ENCODE measurements at regions not wholly inside any gene's neighbourhood (a gene's known extent, or its start where the extent isn't known, plus 50 kb on each side); places are given as distances from the start of the nearest gene placed in this dataset.

DNA sequence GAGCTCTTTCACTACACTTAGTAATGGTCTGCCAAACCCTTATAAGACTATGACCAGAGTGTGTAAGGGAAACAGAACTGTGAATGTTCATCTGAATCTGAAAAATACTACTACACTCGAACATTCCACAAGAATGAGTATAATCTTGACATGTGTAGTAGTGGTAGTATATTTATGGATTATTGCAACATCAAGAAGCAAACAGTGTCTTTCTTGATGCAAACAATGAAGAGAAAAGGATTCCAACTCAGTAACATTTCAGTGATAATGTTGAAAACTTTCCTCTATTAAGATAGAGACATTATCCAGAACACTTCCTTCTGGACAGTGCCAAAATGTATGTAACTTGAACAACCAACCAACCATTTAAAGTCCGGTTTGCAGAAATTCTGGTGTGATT is 394.7 kb upstream of the CPEB2 start:
- H3K4me1 Mint-ChIP-seq (ENCODE audit: low read depth in 2 of 2): no peaks in the 10 kb centered on the region
- no peaks in the 10 kb centered on the region for H3K36me3 Mint-ChIP-seq
- H3K9me3 Mint-ChIP-seq: peaks cover 3% of the 10 kb centered on the region
- no peak for DNase-seq (ENCODE audit: low spot score)
- H3K27ac Mint-ChIP-seq: no peak overlapping the region
- no peaks in the 10 kb centered on the region for H3K27me3 Mint-ChIP-seq
- no peak for ATAC-seq
- H3K4me3 Mint-ChIP-seq: no peak overlapping the region

DNA sequence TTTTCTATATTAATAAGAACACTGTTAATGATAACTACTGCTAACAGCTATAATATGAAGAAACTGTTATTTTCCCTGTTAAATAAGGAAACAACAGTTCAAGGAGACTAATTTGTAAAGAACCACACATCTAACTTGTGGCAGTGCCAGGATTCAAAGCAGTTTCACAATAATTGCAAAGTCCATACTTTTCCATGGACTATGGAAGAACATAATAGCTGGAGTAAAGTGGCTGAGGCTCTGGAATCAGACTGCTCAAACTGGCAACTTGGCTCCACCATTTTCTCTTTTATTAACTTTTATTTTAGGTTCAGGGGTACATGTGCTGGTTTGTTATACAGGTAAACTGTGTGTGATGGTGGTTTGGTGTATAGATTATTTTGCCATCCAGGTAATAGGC is 393.7 kb upstream of the CPEB2 start:
- ATAC-seq (no peak), DNase-seq (ENCODE audit: low spot score) (no peak)
- no peak overlapping the region for H3K4me3 Mint-ChIP-seq
- no peak overlapping the region for H3K27ac Mint-ChIP-seq
- H3K9me3 Mint-ChIP-seq: peaks cover 4% of the 10 kb centered on the region
- no peaks in the 10 kb centered on the region for H3K36me3 Mint-ChIP-seq
- H3K27me3 Mint-ChIP-seq: no peaks in the 10 kb centered on the region
- no peaks in the 10 kb centered on the region for H3K4me1 Mint-ChIP-seq (ENCODE audit: low read depth in 2 of 2)

DNA sequence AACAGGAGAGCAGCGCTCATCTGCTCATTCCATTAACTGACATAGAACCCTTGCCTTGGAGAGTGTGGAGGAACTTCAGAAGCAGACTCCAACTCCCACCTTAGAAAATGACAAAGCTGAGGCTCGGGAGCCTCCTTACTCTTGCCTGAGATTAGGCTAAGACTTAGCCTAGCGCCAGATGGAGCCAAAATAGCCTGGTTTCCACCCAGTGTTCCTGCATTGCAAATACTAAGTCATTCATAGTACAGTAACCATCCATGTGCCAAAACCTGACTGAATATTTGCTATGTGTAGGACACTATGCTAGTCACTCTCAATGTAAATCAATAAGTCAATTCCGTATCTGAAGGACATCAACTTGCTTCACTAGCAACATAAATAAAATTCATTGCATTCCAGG is 387.4 kb upstream of the CPEB2 start:
- peaks cover 8% of the 10 kb centered on the region for H3K9me3 Mint-ChIP-seq
- no peaks in the 10 kb centered on the region for H3K27me3 Mint-ChIP-seq
- no peak overlapping the region for H3K4me3 Mint-ChIP-seq
- ATAC-seq: no peak
- no peaks in the 10 kb centered on the region for H3K4me1 Mint-ChIP-seq (ENCODE audit: low read depth in 2 of 2)
- H3K36me3 Mint-ChIP-seq: no peaks in the 10 kb centered on the region
- DNase-seq (ENCODE audit: low spot score): no peak
- no peak overlapping the region for H3K27ac Mint-ChIP-seq

DNA sequence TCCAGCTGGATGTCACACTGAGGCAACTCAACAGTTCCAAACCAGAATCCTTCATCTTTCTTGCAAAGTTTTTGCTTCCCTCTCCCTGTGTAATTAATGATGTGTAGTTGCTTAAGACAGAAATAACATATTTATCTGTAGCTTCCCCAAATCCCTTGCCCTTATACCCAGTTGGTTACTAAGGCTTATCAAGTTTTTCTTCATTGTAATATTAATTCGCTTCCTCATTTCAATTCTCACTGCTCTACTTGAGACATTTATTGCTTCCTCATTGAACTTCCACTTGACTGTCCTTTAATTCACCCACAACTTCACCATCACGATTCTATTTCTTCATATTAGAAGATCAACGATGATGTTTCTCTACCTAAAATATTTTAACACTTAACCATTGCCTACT is 386.6 kb upstream of the CPEB2 start:
- H3K27me3 Mint-ChIP-seq: no peaks in the 10 kb centered on the region
- ATAC-seq (no peak), DNase-seq (ENCODE audit: low spot score) (no peak)
- H3K27ac Mint-ChIP-seq: no peak overlapping the region
- no peak overlapping the region for H3K4me3 Mint-ChIP-seq
- H3K36me3 Mint-ChIP-seq: no peaks in the 10 kb centered on the region
- H3K9me3 Mint-ChIP-seq: peaks cover 8% of the 10 kb centered on the region
- no peaks in the 10 kb centered on the region for H3K4me1 Mint-ChIP-seq (ENCODE audit: low read depth in 2 of 2)

DNA sequence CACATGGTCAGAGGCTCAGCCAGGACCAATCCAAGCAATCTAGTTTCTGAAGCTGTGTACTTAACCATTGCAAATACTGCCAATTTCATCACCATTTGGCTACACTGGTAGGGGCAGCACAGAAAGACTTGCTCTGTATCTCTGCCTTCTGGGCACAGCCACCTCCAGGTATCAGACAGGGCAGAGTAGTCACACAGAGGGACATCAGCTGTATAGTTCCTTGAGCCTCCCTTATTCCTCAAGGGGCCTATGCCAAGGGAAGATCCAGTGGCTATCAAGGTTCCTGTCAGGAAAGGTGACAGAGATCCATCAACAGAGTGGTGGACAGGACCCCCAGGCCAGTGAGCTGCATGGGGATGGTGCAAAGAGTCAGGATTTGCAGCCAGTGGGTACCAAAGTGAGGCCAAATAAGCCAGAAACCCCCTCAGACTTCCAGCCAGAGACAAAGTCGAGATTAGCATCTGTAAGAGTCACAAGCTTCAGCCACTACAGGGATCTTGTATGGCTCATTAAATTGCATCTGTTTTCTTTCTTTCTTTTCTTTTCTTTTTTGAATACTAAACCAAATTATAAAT is 381.6 kb upstream of the CPEB2 start:
- Mint-ChIP-seq H3K9me3 (peaks cover 3% of the 10 kb centered on the region), H3K4me3 (no peak overlapping the region)

DNA sequence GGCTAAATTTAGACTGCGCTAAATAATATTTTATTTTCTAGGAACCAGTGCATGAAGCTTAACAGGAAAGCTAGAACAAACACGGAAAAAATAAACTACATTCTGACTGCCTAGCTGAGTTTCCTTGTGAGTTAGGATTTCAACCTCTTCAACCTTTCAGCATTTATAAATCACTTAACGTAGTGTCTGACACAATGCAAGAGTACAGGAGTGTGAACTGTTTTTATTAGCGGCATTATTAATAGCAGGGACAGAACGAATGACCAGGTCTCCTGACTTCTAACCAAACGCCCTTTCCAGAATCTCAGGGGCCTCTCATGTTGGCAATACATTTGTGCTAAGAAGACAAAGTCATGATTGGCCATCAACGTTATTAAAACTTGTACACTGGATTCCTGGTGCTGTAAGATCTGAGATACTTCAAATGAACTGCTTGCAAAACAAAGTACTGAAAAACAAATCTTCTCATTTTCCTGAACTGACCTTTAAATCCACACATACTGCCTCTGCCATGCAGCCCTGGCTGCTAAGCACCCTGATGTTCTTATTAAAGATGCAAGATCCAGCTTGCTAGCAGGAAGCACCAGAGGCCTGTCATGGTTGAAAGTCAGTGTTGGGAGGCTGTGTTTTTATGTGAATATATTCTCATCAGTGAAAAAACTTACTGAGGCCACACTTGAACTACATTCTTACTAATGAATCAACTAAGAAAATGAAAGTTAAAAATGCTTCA is 380.4 kb upstream of the CPEB2 start:
- DNase-seq (ENCODE audit: low spot score): no peak
- H3K9me3 Mint-ChIP-seq: peaks cover 3% of the 10 kb centered on the region
- ATAC-seq: no peak
- no peaks in the 10 kb centered on the region for H3K4me1 Mint-ChIP-seq (ENCODE audit: low read depth in 2 of 2)
- H3K27ac Mint-ChIP-seq: no peak overlapping the region
- no peaks in the 10 kb centered on the region for H3K27me3 Mint-ChIP-seq
- H3K4me3 Mint-ChIP-seq: no peak overlapping the region
- H3K36me3 Mint-ChIP-seq: no peaks in the 10 kb centered on the region

More for the DNA sequence above, 381.6 kb upstream of the CPEB2 start:
- Mint-ChIP-seq H3K27me3 (no peaks in the 10 kb centered on the region), H3K4me1 (ENCODE audit: low read depth in 2 of 2) (no peaks in the 10 kb centered on the region), H3K27ac (no peak overlapping the region), H3K36me3 (no peaks in the 10 kb centered on the region)
- DNase-seq (ENCODE audit: low spot score) (no peak), ATAC-seq (no peak)

DNA sequence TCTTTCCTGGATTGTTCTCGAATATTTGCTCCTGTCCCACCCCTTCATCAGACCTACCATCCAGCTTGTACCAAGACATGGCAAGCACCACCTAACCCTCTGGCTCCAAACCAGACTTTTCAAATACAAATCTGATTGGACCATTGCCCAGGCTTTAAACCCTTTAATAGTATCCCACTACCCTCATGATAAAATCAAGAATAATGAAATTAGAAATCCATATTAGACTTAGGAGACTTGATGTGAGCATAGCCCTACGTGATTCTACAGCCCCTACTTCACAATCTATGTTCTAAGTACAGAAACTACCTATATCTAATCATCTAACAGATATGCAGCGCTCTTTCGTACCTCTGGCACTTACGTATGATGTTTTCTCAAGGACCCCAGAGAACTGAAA is 375.2 kb upstream of the CPEB2 start:
- H3K27me3 Mint-ChIP-seq: no peaks in the 10 kb centered on the region
- no peak overlapping the region for H3K4me3 Mint-ChIP-seq
- ATAC-seq (no peak), DNase-seq (ENCODE audit: low spot score) (no peak)
- H3K9me3 Mint-ChIP-seq: peaks cover 3% of the 10 kb centered on the region
- no peaks in the 10 kb centered on the region for H3K36me3 Mint-ChIP-seq
- H3K4me1 Mint-ChIP-seq (ENCODE audit: low read depth in 2 of 2): no peaks in the 10 kb centered on the region
- H3K27ac Mint-ChIP-seq: no peak overlapping the region

DNA sequence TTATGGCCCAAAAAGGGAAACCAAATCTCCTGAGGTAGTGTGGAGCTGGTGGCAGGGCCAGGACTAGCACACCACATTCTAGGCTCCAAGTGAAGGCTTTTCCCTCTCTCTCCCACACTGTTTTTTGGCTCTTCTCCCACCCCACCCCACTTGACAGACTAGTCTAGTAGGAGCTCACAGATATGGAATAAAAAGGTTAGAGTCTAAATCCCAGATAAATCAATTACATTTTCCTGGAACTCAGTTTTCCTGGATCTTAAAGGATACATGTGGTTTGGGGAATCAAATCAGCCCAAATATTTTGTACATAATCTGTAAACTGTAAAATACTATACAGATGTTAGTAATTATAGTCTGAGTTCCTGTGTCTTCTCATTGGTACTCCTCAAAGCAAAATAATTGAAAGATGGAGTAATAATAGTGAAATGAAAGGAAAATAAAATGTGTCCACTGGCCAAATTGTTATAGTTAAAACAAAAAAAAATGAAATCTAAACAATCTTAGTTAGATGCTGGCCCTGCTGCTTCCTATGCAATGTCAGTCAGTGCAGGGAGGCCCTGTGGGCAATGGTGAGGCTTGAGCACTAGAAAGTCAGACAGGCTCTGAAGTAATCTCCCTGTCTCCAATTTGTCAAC is 370.4 kb upstream of the CPEB2 start:
- Mint-ChIP-seq H3K27me3 (no peaks in the 10 kb centered on the region), H3K4me1 (ENCODE audit: low read depth in 2 of 2) (no peaks in the 10 kb centered on the region), H3K9me3 (peaks cover 10% of the 10 kb centered on the region), H3K27ac (no peak overlapping the region), H3K4me3 (no peak overlapping the region), H3K36me3 (no peaks in the 10 kb centered on the region)
- DNase-seq (ENCODE audit: low spot score) (no peak), ATAC-seq (no peak)

DNA sequence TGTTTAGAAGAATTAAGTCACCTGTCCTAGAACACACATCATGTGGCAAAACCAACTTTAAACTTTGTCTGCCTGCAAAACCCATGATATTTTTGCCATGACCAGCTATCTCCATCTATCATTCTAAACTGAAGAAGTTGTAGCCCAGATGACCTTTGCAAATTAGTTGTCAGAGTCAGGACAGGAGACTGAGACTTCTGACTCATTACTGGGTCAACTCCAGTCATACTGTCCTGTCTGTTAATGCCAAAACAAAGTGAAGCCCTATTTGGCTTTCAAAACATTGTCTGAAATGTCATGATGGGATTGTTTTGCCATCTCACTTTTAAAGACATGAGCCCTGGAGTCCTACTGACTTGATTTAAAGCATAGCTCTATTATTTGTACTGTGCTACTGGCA is 365.7 kb upstream of the CPEB2 start:
- Mint-ChIP-seq H3K27ac (no peak overlapping the region), H3K36me3 (no peaks in the 10 kb centered on the region), H3K4me1 (ENCODE audit: low read depth in 2 of 2) (no peaks in the 10 kb centered on the region), H3K27me3 (no peaks in the 10 kb centered on the region), H3K4me3 (no peak overlapping the region), H3K9me3 (peaks cover 10% of the 10 kb centered on the region)
- ATAC-seq (no peak), DNase-seq (ENCODE audit: low spot score) (no peak)

DNA sequence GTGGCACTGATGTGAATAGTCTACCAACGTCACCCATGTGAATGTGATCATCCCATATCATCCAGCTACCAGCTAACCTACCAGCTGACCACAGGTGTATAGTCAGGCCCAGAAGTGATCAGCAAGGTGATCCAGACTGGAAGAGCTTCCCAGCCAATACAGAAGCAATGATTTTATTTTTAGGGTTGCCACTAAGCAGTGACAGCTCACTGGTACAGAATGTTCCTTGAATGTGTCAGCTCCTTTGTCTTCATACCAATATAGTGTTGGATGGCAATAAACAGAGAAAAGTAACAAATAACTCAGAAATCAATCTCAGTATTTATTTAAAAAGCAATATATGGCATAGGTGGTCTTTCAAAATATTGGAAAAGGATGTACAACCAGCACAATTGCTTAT is 361.8 kb upstream of the CPEB2 start:
- H3K4me1 Mint-ChIP-seq (ENCODE audit: low read depth in 2 of 2): no peaks in the 10 kb centered on the region
- H3K27ac Mint-ChIP-seq: no peak overlapping the region
- ATAC-seq: no peak
- peaks cover 9% of the 10 kb centered on the region for H3K9me3 Mint-ChIP-seq
- H3K36me3 Mint-ChIP-seq: no peaks in the 10 kb centered on the region
- DNase-seq (ENCODE audit: low spot score): no peak
- H3K4me3 Mint-ChIP-seq: no peak overlapping the region
- H3K27me3 Mint-ChIP-seq: no peaks in the 10 kb centered on the region

DNA sequence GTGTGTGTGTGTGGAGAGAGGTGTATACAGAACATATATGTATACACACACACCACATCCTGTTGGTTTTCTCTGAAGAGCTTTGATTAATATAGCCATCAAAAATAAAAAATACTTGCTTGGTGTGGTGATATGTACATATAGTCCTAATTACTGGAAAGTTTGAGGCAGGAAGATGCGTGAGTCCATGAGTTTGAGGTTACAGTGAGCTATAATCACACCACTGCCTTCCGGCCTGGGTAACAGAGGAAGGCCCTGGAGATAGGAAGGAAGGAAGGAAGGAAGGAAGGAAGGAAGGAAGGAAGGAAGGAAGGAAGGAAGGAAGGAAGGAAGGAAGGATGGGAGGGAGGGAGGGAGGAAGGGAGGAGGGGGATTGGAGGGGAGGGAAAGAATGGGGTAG is 360.4 kb upstream of the CPEB2 start:
- Mint-ChIP-seq H3K27ac (no peak overlapping the region), H3K36me3 (no peaks in the 10 kb centered on the region), H3K9me3 (peaks cover 3% of the 10 kb centered on the region), H3K4me3 (no peak overlapping the region), H3K27me3 (no peaks in the 10 kb centered on the region), H3K4me1 (ENCODE audit: low read depth in 2 of 2) (no peaks in the 10 kb centered on the region)
- no peak for DNase-seq (ENCODE audit: low spot score)
- ATAC-seq: no peak

DNA sequence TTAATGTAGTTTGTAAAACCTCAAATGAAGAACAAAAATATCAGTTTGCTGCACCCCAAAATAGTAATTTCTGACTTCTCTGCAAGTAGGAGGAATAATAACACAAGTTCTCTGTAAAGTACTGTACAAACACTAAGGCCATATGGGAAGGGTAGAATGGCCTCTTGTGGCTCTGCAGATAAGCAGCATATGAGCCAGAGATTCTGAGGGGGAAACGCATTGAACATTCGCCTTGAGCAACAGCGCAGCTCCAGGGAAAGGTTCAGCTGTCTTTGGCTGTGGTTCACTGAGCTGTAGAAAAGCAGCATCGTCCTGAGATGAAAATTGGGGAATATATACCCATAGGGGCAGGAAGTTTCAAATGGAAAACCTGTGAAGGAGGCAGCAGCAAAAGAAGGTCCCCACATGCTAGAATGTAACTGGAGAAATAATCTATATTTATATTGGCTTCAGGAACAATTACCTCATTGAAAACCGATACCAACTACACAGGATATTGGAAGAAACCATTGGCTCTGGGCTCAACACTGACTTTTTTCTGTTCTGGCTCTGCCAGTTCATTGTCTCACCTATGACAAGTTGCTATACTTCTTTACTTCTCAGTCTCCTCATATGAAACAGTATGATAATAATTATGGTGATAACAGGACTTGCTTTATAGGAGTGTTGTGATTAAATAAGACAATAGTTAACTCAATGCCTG is 357.6 kb upstream of the CPEB2 start:
- peaks cover 7% of the 10 kb centered on the region for H3K9me3 Mint-ChIP-seq
- H3K4me3 Mint-ChIP-seq: no peak overlapping the region
- peaks cover 6% of the 10 kb centered on the region for H3K36me3 Mint-ChIP-seq
- DNase-seq (ENCODE audit: low spot score) (no peak), ATAC-seq (no peak)
- no peaks in the 10 kb centered on the region for H3K27me3 Mint-ChIP-seq
- H3K4me1 Mint-ChIP-seq (ENCODE audit: low read depth in 2 of 2): no peaks in the 10 kb centered on the region
- no peak overlapping the region for H3K27ac Mint-ChIP-seq

DNA sequence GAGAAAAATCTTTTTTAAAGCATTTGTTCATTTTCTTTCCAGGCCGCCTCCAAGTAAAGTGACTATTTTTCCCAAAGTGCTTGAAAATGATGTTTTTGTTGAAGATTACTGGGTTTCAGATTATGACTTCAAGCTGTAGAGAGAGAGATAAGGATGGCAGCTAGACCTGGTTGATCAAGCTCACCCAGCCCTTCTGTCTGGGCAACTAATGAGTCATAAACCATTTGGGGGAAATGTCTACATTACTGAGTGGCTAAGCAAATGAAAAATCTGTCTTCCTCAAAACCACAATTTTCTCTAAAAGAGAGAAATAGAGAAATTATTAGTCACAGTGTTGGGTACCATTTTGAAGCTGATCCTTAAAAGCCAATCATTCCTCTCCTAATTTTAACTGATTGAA is 355.4 kb upstream of the CPEB2 start:
- ATAC-seq (no peak), DNase-seq (ENCODE audit: low spot score) (no peak)
- peaks cover 5% of the 10 kb centered on the region for H3K9me3 Mint-ChIP-seq
- peaks cover 11% of the 10 kb centered on the region for H3K36me3 Mint-ChIP-seq
- no peaks in the 10 kb centered on the region for H3K27me3 Mint-ChIP-seq
- H3K27ac Mint-ChIP-seq: no peak overlapping the region
- H3K4me3 Mint-ChIP-seq: no peak overlapping the region
- no peaks in the 10 kb centered on the region for H3K4me1 Mint-ChIP-seq (ENCODE audit: low read depth in 2 of 2)

DNA sequence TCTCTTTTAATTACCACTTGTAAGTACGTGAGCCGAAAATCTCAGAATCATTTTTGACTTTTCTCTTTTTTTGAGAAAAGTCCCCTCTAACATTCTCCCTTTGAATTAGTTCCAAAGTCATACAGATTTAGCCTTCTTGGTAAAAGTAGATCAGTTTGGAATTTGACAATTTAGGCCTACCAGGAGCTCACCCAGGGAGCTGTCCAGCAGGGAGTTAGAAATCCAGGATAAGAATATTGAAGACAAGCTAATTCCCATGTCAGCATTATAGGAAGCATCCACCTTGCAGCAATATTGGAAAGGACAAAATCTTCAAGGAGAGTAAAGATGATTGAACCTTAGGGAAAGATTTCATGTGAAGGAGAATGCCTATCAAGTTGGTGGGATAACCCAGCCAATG is 352.2 kb upstream of the CPEB2 start:
- no peak for ATAC-seq
- no peak for DNase-seq (ENCODE audit: low spot score)
- Mint-ChIP-seq H3K4me3 (no peak overlapping the region), H3K27ac (no peak overlapping the region), H3K27me3 (no peaks in the 10 kb centered on the region), H3K9me3 (peaks cover 5% of the 10 kb centered on the region), H3K4me1 (ENCODE audit: low read depth in 2 of 2) (no peaks in the 10 kb centered on the region), H3K36me3 (peaks cover 11% of the 10 kb centered on the region)
